H9 (cell line): ENCODE measurements at regions not wholly inside any gene's neighbourhood (a gene's known extent, or its start where the extent isn't known, plus 50 kb on each side); places are given as distances from the start of the nearest gene placed in this dataset.

Source experiments
- DNase-seq: peaks from one replicate; pipeline ENCODE4 v3.0.0-alpha.2; 2017
- H2AFZ ChIP-seq: one replicate; pipeline ENCODE4 v1.6.1; 2013; ENCODE audit warnings: mild to moderate bottlenecking, low read length, control low read depth, moderate library complexity
- H2AK5ac ChIP-seq: 2 replicates; pipeline ENCODE4 v1.6.1; 2013; ENCODE audit warnings: low read length, control low read depth, mixed read lengths; ENCODE audit not compliant: insufficient read length
- H2BK120ac ChIP-seq: one replicate; pipeline ENCODE4 v1.6.1; 2013; ENCODE audit warnings: low read depth, mild to moderate bottlenecking, low read length, control low read depth, inconsistent platforms; ENCODE audit not compliant: poor library complexity, severe bottlenecking
- H2BK12ac ChIP-seq: 2 replicates; pipeline ENCODE4 v1.6.1; 2013; ENCODE audit warnings: low read length, control low read depth, mixed read lengths, low read depth; ENCODE audit not compliant: insufficient read length
- H2BK15ac ChIP-seq: 2 replicates; pipeline ENCODE4 v1.6.1; 2013; ENCODE audit warnings: low read depth, low read length, control low read depth
- H2BK20ac ChIP-seq: one replicate; pipeline ENCODE4 v1.6.1; 2013; ENCODE audit warnings: low read depth, mild to moderate bottlenecking, low read length, control low read depth, inconsistent platforms; ENCODE audit not compliant: poor library complexity, severe bottlenecking
- H2BK5ac ChIP-seq: 2 replicates; pipeline ENCODE4 v1.6.1; 2013; ENCODE audit warnings: low read length, control low read depth, mixed read lengths; ENCODE audit not compliant: insufficient read length
- H3K14ac ChIP-seq: 2 replicates; pipeline ENCODE4 v1.6.1; 2013; ENCODE audit warnings: low read length, control low read depth; ENCODE audit not compliant: insufficient read depth
- H3K18ac ChIP-seq: 2 replicates; pipeline ENCODE4 v1.6.1; 2013; ENCODE audit warnings: low read depth, mild to moderate bottlenecking, mixed read lengths, low read length, control low read depth; ENCODE audit not compliant: insufficient read length
- H3K23ac ChIP-seq: 2 replicates; pipeline ENCODE4 v1.6.1; 2013; ENCODE audit warnings: low read length, control low read depth, mixed read lengths, low read depth; ENCODE audit not compliant: insufficient read length
- H3K23me2 ChIP-seq: 2 replicates; pipeline ENCODE4 v1.6.1; 2013; ENCODE audit warnings: low read depth, mild to moderate bottlenecking, mixed read lengths, low read length, control low read depth; ENCODE audit not compliant: insufficient read length, poor library complexity, severe bottlenecking
- H3K27ac ChIP-seq: 2 replicates; pipeline ENCODE4 v1.5.1; 2013; ENCODE audit warnings: low read length, control low read depth, mixed read lengths, low read depth; ENCODE audit not compliant: insufficient read length
- H3K27me3 ChIP-seq: 2 replicates; pipeline ENCODE4 v1.6.1; 2013; ENCODE audit warnings: low read length, control low read depth, inconsistent platforms; ENCODE audit not compliant: insufficient read depth
- H3K4ac ChIP-seq: 2 replicates; pipeline ENCODE4 v1.6.1; 2013; ENCODE audit warnings: low read depth, mild to moderate bottlenecking, control low read depth, inconsistent platforms, low read length, moderate library complexity
- H3K4me1 ChIP-seq: 2 replicates; pipeline ENCODE4 v1.6.1; 2013; ENCODE audit warnings: low read length, control low read depth, inconsistent platforms; ENCODE audit not compliant: insufficient read depth
- H3K4me2 ChIP-seq: 2 replicates; pipeline ENCODE4 v1.6.1; 2013; ENCODE audit warnings: low read length, control low read depth, mixed read lengths; ENCODE audit not compliant: insufficient read length, insufficient read depth
- H3K56ac ChIP-seq: 2 replicates; pipeline ENCODE4 v1.6.1; 2013; ENCODE audit warnings: low read depth, mild to moderate bottlenecking, mixed read lengths, low read length, control low read depth; ENCODE audit not compliant: insufficient read length
- H3K79me1 ChIP-seq: 2 replicates; pipeline ENCODE4 v1.6.1; 2013; ENCODE audit warnings: low read depth, mild to moderate bottlenecking, moderate library complexity, low read length, control low read depth, inconsistent platforms; ENCODE audit not compliant: insufficient read depth, poor library complexity, severe bottlenecking
- H3K79me2 ChIP-seq: 2 replicates; pipeline ENCODE4 v1.6.1; 2013; ENCODE audit warnings: low read length, control low read depth, inconsistent platforms; ENCODE audit not compliant: insufficient read depth
- H3K9ac ChIP-seq: 2 replicates; pipeline ENCODE4 v1.6.1; 2013; ENCODE audit warnings: low read length, control low read depth, mixed read lengths; ENCODE audit not compliant: insufficient read length; ENCODE audit errors: extremely low read depth
- H3K9me3 ChIP-seq: one replicate; pipeline ENCODE4 v1.6.1; 2013; ENCODE audit warnings: low read depth, low read length, inconsistent platforms; ENCODE audit not compliant: control insufficient read depth
- H3T11ph ChIP-seq: one replicate; pipeline ENCODE4 v1.6.1; 2013; ENCODE audit warnings: mild to moderate bottlenecking, low read length, control low read depth, inconsistent platforms
- H4K20me1 ChIP-seq: one replicate; pipeline ENCODE4 v1.6.1; 2013; ENCODE audit not compliant: control insufficient read depth, insufficient read length, insufficient read depth
- H4K5ac ChIP-seq: 2 replicates; pipeline ENCODE4 v1.6.1; 2013; ENCODE audit warnings: low read depth, mild to moderate bottlenecking, mixed read lengths, low read length, control low read depth; ENCODE audit not compliant: insufficient read length
- H4K8ac ChIP-seq: replicated peaks from 2 replicates; pipeline ENCODE4 v1.6.1; 2013; ENCODE audit warnings: low read length, control low read depth, mixed read lengths, low read depth; ENCODE audit not compliant: insufficient read length
- H4K91ac ChIP-seq: 2 replicates; pipeline ENCODE4 v1.6.1; 2013; ENCODE audit warnings: low read depth, mild to moderate bottlenecking, moderate library complexity, mixed read lengths, low read length, control low read depth; ENCODE audit not compliant: insufficient read length
- H3K27ac Mint-ChIP-seq, 3 experiments: 2 replicates in 2 of 3; 3 replicates in 1 of 3; pipeline ENCODE4 v1.8.0; 2020 to 2021; ENCODE audit warnings: mixed read lengths in 3 of 3, mild to moderate bottlenecking in 1 of 3, moderate library complexity in 1 of 3
- H3K27me3 Mint-ChIP-seq: 2 replicates; pipeline ENCODE4 v1.8.0; 2021; ENCODE audit warnings: low read depth, mild to moderate bottlenecking, moderate library complexity, mixed read lengths
- H3K36me3 Mint-ChIP-seq, 3 experiments: 2 replicates in 2 of 3; 3 replicates in 1 of 3; pipeline ENCODE4 v1.8.0; 2020 to 2021; ENCODE audit warnings: low read depth in 3 of 3, mixed read lengths in 3 of 3; ENCODE audit not compliant: insufficient read depth in 1 of 3
- H3K4me1 Mint-ChIP-seq, 2 experiments: 2 replicates each; pipeline ENCODE4 v1.8.0; 2020; ENCODE audit warnings: mixed read lengths in 2 of 2
- H3K4me3 Mint-ChIP-seq, 2 experiments: 2 replicates in 1 of 2; 3 replicates in 1 of 2; pipeline ENCODE4 v1.8.0; 2020 to 2021; ENCODE audit warnings: mild to moderate bottlenecking in 2 of 2, mixed read lengths in 2 of 2, moderate library complexity in 1 of 2
- H3K9me3 Mint-ChIP-seq, 2 experiments: 2 replicates in 1 of 2; 3 replicates in 1 of 2; pipeline ENCODE4 v1.8.0; 2020; ENCODE audit warnings: mild to moderate bottlenecking in 2 of 2, mixed read lengths in 2 of 2, moderate library complexity in 1 of 2
- WGBS: extraction: QIAGEN DNeasy Blood & Tissue Kit; methylation state at CpG from one replicate; pipeline ENCODE4 v1.1.7; 2013; ENCODE audit warnings: missing lambda C conversion rate, low lambda C conversion rate, mixed read lengths; ENCODE audit not compliant: insufficient read length; ENCODE audit errors: extremely low coverage; 5-methylcytosine and 5-hydroxymethylcytosine counted together
- TF ChIP-seq, protein P1 (sequence below): fragments of 200-600 bp; sonication (generic); conservative IDR thresholded peaks from 3 replicates; pipeline ENCODE4 v1.8.0; 2021; ENCODE audit warnings: antibody characterized with exemption, mild to moderate bottlenecking

DNA sequence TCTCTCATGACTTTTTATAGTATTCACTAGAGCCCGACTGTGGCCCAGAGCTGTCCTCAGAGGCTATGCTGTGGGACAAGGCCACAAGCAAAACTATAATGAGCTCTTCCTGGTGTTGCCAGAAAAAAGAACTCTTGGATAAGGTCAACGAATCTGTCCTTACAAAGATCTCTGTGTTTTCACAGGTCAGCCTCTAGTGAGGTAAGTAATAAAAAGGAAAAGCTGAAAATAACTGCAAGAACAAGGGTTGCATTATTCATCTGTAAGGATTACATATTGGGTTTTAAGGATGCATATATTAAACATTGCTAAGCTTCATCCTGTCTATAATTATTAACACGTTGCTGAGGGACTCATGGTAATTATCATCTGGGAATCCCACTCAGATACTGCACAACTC lies 62.8 kb upstream of the ATL2 start:
- Histone ChIP-seq H3K18ac (no peak overlapping the region), H2BK120ac (no peak overlapping the region), H3K27me3 (no peaks in the 10 kb centered on the region), H3K27ac (no peak overlapping the region), H3K23me2 (no peaks in the 10 kb centered on the region), H3K4me2 (no peak overlapping the region), H2AFZ (no peak overlapping the region), H4K8ac (no peak overlapping the region), H2BK20ac (no peak overlapping the region), H3K9me3 (no peaks in the 10 kb centered on the region), H2AK5ac (no peak overlapping the region), H3T11ph (no peak overlapping the region), H3K4me1 (peaks cover 23% of the 10 kb centered on the region), H3K14ac (no peak overlapping the region), H2BK5ac (no peak overlapping the region), H4K91ac (no peak overlapping the region), H3K9ac (no peak overlapping the region), H3K23ac (no peak overlapping the region), H2BK12ac (no peak overlapping the region), H4K5ac (no peak overlapping the region), H4K20me1 (no peaks in the 10 kb centered on the region), H3K56ac (no peak overlapping the region), H3K4ac (no peak overlapping the region), H3K79me2 (no peaks in the 10 kb centered on the region), H2BK15ac (no peak overlapping the region), H3K79me1 (no peaks in the 10 kb centered on the region)
- H3K4me3 Mint-ChIP-seq: no peak overlapping the region
- TF ChIP-seq, protein P1, sequence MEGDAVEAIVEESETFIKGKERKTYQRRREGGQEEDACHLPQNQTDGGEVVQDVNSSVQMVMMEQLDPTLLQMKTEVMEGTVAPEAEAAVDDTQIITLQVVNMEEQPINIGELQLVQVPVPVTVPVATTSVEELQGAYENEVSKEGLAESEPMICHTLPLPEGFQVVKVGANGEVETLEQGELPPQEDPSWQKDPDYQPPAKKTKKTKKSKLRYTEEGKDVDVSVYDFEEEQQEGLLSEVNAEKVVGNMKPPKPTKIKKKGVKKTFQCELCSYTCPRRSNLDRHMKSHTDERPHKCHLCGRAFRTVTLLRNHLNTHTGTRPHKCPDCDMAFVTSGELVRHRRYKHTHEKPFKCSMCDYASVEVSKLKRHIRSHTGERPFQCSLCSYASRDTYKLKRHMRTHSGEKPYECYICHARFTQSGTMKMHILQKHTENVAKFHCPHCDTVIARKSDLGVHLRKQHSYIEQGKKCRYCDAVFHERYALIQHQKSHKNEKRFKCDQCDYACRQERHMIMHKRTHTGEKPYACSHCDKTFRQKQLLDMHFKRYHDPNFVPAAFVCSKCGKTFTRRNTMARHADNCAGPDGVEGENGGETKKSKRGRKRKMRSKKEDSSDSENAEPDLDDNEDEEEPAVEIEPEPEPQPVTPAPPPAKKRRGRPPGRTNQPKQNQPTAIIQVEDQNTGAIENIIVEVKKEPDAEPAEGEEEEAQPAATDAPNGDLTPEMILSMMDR: no peak
- H3K9me3 Mint-ChIP-seq: no peaks in the 10 kb centered on the region
- peaks cover 46 to 49% of the 10 kb centered on the region in 2 experiments for H3K4me1 Mint-ChIP-seq
- H3K36me3 Mint-ChIP-seq: peaks cover 0 to 3% (median 0%) of the 10 kb centered on the region in 3 experiments; a peak in 1 of 7 replicates
- peaks cover 10% of the 10 kb centered on the region for H3K27me3 Mint-ChIP-seq
- DNase-seq: no peak
- WGBS: no CpG with 5 or more reads among the region's 3 CpGs
- no peak overlapping the region for H3K27ac Mint-ChIP-seq
